A549 (cell line): ENCODE measurements at regions not wholly inside any gene's neighbourhood (a gene's known extent, or its start where the extent isn't known, plus 50 kb on each side); places are given as distances from the start of the nearest gene placed in this dataset.

Experiments
- ATAC-seq, 2 experiments: fragments of 200-7000 bp in 1 of 2; fragments of >200 bp in 1 of 2; cut with Nextera tagmentation in 1 of 2; cut with Tn5 transposase in 1 of 2; 3 replicates each; pipeline versions ENCODE4 v1.8.0 to v1.9.1; 2018 to 2020; ENCODE audit warnings: mild to moderate bottlenecking in 1 of 2, moderate library complexity in 1 of 2
- CTCF ChIA-PET: fragments of 300-600 bp; sonication (Branson Sonifier 250); formaldehyde crosslinking; extraction: SDS; loops from one replicate; lab custom pipeline; 2021; ENCODE audit warnings: antibody characterized with exemption, inconsistent platforms; lab: Yijun Ruan, JAX
- POLR2A ChIA-PET: fragments of 350-600 bp; formaldehyde crosslinking; extraction: SDS; loops from one replicate; lab custom pipeline; 2021; ENCODE audit warnings: antibody characterized with exemption, inconsistent platforms; lab: Yijun Ruan, JAX
- DNase-seq, 2 experiments: peaks; one replicate each; pipeline versions ENCODE4 v3.0.0 to v3.0.0-alpha.2; 2011 to 2016; ENCODE audit warnings: low read depth in 1 of 2, low spot score in 1 of 2
- FAIRE-seq: peaks from 2 replicates; lab custom pipeline; 2011; peaks lifted over from hg19 to GRCh38; lab: Jason Lieb, UNC
- H3K27ac ChIP-seq, 2 experiments: fragments of >200 bp; sonication (Bioruptor Twin); formaldehyde crosslinking; 3 replicates each; pipeline ENCODE4 v1.5.1; 2016 to 2017
- H3K4me1 ChIP-seq: fragments of >200 bp; sonication (Bioruptor Twin); formaldehyde crosslinking; 3 replicates; pipeline ENCODE4 v1.6.1; 2016
- H3K4me2 ChIP-seq: fragments of >200 bp; sonication (Bioruptor Twin); formaldehyde crosslinking; 3 replicates; pipeline ENCODE4 v1.6.1; 2016
- H3K4me3 ChIP-seq: fragments of >200 bp; sonication (Bioruptor Twin); formaldehyde crosslinking; 3 replicates; pipeline ENCODE4 v1.5.1; 2016
- H3K9me3 ChIP-seq: fragments of >200 bp; sonication (Bioruptor Twin); formaldehyde crosslinking; 3 replicates; pipeline ENCODE4 v1.6.1; 2016
- CBX2 ChIP-seq: fragments of 200-600 bp; sonication (generic); IDR thresholded peaks from 2 replicates; pipeline ENCODE4 v1.6.1; 2016; ENCODE audit warnings: low read depth, mild to moderate bottlenecking, borderline replicate concordance
- CEBPB ChIP-seq, 2 experiments: fragments of >200 bp in 1 of 2; sonication (Bioruptor Twin) in 1 of 2; formaldehyde crosslinking in 1 of 2; IDR thresholded peaks; 2 replicates each; pipeline ENCODE4 v1.6.1; 2012 to 2016
- CHD2 ChIP-seq: fragments of 150-350 bp; IDR thresholded peaks from 2 replicates; pipeline ENCODE4 v1.6.1; 2014; ENCODE audit warnings: low read length; ENCODE audit not compliant: partially characterized antibody
- CTCF ChIP-seq: fragments of >200 bp; sonication (Bioruptor Twin); formaldehyde crosslinking; IDR thresholded peaks from 3 replicates; pipeline ENCODE4 v1.5.1; 2016
- ELK1 ChIP-seq: fragments of 150-350 bp; IDR thresholded peaks from 2 replicates; pipeline ENCODE4 v1.6.1; 2014; ENCODE audit warnings: low read depth, mild to moderate bottlenecking, low read length
- ESRRA ChIP-seq: fragments of 150-350 bp; IDR thresholded peaks from 2 replicates; pipeline ENCODE4 v1.6.1; 2014; ENCODE audit warnings: mild to moderate bottlenecking, low read length, borderline replicate concordance
- FOSL2 ChIP-seq, 2 experiments: fragments of 450-650 bp in 1 of 2; fragments of >200 bp in 1 of 2; sonication (Bioruptor Twin) in 1 of 2; formaldehyde crosslinking; IDR thresholded peaks; 2 replicates each; pipeline versions ENCODE4 v1.5.0 to v1.6.1; 2016 to 2020; ENCODE audit warnings: mild to moderate bottlenecking in 1 of 2, moderate library complexity in 1 of 2
- FOXS1 ChIP-seq: fragments of 250-450 bp; sonication (Bioruptor Pico); IDR thresholded peaks from 2 replicates; pipeline ENCODE4 v1.5.0; 2020; ENCODE audit warnings: mild to moderate bottlenecking, moderate library complexity
- GATA3 ChIP-seq: IDR thresholded peaks from 2 replicates; pipeline ENCODE4 v1.6.1; 2012; ENCODE audit warnings: borderline replicate concordance
- HES2 ChIP-seq: fragments of >200 bp; sonication (Bioruptor Twin); formaldehyde crosslinking; IDR thresholded peaks from 2 replicates; pipeline ENCODE4 v1.6.1; 2016
- HOXA7 ChIP-seq: fragments of 250-450 bp; sonication (Bioruptor Pico); IDR thresholded peaks from 2 replicates; pipeline ENCODE4 v1.5.0; 2020; ENCODE audit warnings: mild to moderate bottlenecking, moderate library complexity
- MYC ChIP-seq: IDR thresholded peaks from 2 replicates; pipeline ENCODE4 v1.6.1; 2012; ENCODE audit warnings: mild to moderate bottlenecking, inconsistent platforms, low read length, improper control_type of control experiment, borderline replicate concordance
- NPAS2 ChIP-seq: fragments of 250-450 bp; sonication (Bioruptor Pico); IDR thresholded peaks from 2 replicates; pipeline ENCODE4 v1.8.0; 2022; ENCODE audit warnings: mild to moderate bottlenecking, moderate library complexity, borderline replicate concordance
- PHF8 ChIP-seq: fragments of 200-600 bp; sonication (generic); IDR thresholded peaks from 2 replicates; pipeline ENCODE4 v1.6.1; 2016; ENCODE audit warnings: low read depth, mild to moderate bottlenecking, antibody characterized with exemption, moderate library complexity, borderline replicate concordance
- POLR2A ChIP-seq: IDR thresholded peaks from 2 replicates; pipeline ENCODE4 v1.6.1; 2012; ENCODE audit warnings: mild to moderate bottlenecking, low read length
- RARB ChIP-seq: fragments of 250-450 bp; sonication (Bioruptor Pico); IDR thresholded peaks from 2 replicates; pipeline ENCODE4 v1.8.0; 2021; ENCODE audit warnings: mild to moderate bottlenecking, moderate library complexity
- ZC3H11A ChIP-seq: fragments of 450-650 bp; IDR thresholded peaks from 2 replicates; pipeline ENCODE4 v1.6.1; 2014; ENCODE audit warnings: antibody characterized with exemption, mild to moderate bottlenecking
- ZSCAN20 ChIP-seq: fragments of 250-450 bp; sonication (Bioruptor Pico); IDR thresholded peaks from 2 replicates; pipeline ENCODE4 v1.8.0; 2022; ENCODE audit warnings: mild to moderate bottlenecking, moderate library complexity
- WGBS: methylation state at CpG from one replicate; pipeline ENCODE4 v1.1.6; 2017; ENCODE audit errors: missing lambda C conversion rate; 5-methylcytosine and 5-hydroxymethylcytosine counted together

GRCh38 chr9:23372703-23373102 lies 453.3 kb downstream of the ELAVL2 start:
- H3K27ac ChIP-seq, result no peak overlapping the region
- no peaks in the 10 kb centered on the region for H3K9me3 ChIP-seq
- ChIA-PET CTCF (no interaction called here), POLR2A (no interaction called here)
- DNase-seq (no peak), ATAC-seq (no peak), FAIRE-seq (no peak)
- H3K4me3 ChIP-seq, result no peak overlapping the region
- no CpG with 5 or more reads among the region's 1 CpG for WGBS
- H3K4me1 ChIP-seq, result no peaks in the 10 kb centered on the region
- H3K4me2 ChIP-seq, result no peak overlapping the region
- TF ChIP-seq HES2, result no peak
- TF ChIP-seq POLR2A, result no peak
- no peak for TF ChIP-seq RARB (CRISPR knock-in tag)
- TF ChIP-seq GATA3, result no peak
- no peak for TF ChIP-seq HOXA7 (CRISPR knock-in tag)
- no peak for TF ChIP-seq ZC3H11A
- no peak for TF ChIP-seq ESRRA
- TF ChIP-seq FOXS1 (CRISPR knock-in tag), result no peak
- TF ChIP-seq MYC, result no peak
- no peak for TF ChIP-seq CEBPB (IDR thresholded peaks at IDR 0.05)

GRCh38 chr9:23375511-23375910 lies 450.5 kb downstream of the ELAVL2 start:
- H3K9me3 ChIP-seq, result no peaks in the 10 kb centered on the region
- no peak for DNase-seq
- H3K27ac ChIP-seq, result no peak overlapping the region
- no CpG with 5 or more reads among the region's 2 CpGs for WGBS
- no peaks in the 10 kb centered on the region for H3K4me1 ChIP-seq
- POLR2A ChIA-PET, result no interaction called here
- no peak for ATAC-seq
- H3K4me3 ChIP-seq, result no peak overlapping the region
- H3K4me2 ChIP-seq, result no peak overlapping the region
- TF ChIP-seq CHD2 (no peak), ELK1 (no peak)
- TF ChIP-seq, all 56 proteins: peak for 0
- CTCF ChIA-PET, result no interaction called here
- no peak for FAIRE-seq

- TF ChIP-seq ZSCAN20 (CRISPR knock-in tag), result no peak
- TF ChIP-seq, all 56 proteins: peak for 0
- no peaks in the 10 kb centered on the region for H3K9me3 ChIP-seq
- DNase-seq, result no peak
- H3K27ac ChIP-seq, result no peak overlapping the region
- no peak overlapping the region for H3K4me3 ChIP-seq
- 2% methylated on average over 4 of the region's 4 CpGs for WGBS
- no peak for FAIRE-seq
- H3K4me2 ChIP-seq, result no peak overlapping the region
- ChIA-PET CTCF (no interaction called here), POLR2A (no interaction called here)
- no peaks in the 10 kb centered on the region for H3K4me1 ChIP-seq
- ATAC-seq, result no peak
These were observed 446.2 kb downstream of the ELAVL2 start for GRCh38 chr9:23379842-23380241.

GRCh38 chr9:23380821-23381220 lies 445.2 kb downstream of the ELAVL2 start:
- H3K4me2 ChIP-seq, result no peak overlapping the region
- CTCF ChIA-PET, result no interaction called here
- TF ChIP-seq ZC3H11A (no peak), HOXA7 (CRISPR knock-in tag) (no peak), CTCF (no peak), NPAS2 (no peak), CBX2 (no peak), MYC (no peak), PHF8 (no peak), FOSL2 (IDR thresholded peaks at IDR 0.05) (no peak), FOSL2 (CRISPR knock-in tag; IDR thresholded peaks at IDR 0.05) (no peak)
- TF ChIP-seq, all 56 proteins: peak for 0
- no peak for ATAC-seq
- H3K4me1 ChIP-seq, result no peaks in the 10 kb centered on the region
- no peak for DNase-seq
- no peaks in the 10 kb centered on the region for H3K9me3 ChIP-seq
- no peak overlapping the region for H3K27ac ChIP-seq
- H3K4me3 ChIP-seq, result no peak overlapping the region
- FAIRE-seq, result no peak
- POLR2A ChIA-PET, result no interaction called here
